B cell (primary cell): ENCODE measurements at regions not wholly inside any gene's neighbourhood (a gene's known extent, or its start where the extent isn't known, plus 50 kb on each side); places are given as distances from the start of the nearest gene placed in this dataset.

ENCODE experiments used
- EZH2 ChIP-seq: IDR thresholded peaks from 2 replicates; pipeline ENCODE4 v1.6.1; 2012; ENCODE audit warnings: borderline replicate concordance, low read depth, mild to moderate bottlenecking, moderate library complexity, low read length; ENCODE audit not compliant: insufficient read depth, poor library complexity, severe bottlenecking
- TF ChIP-seq, protein P1 (sequence below): fragments of 200-600 bp; IDR thresholded peaks from one replicate; pipeline ENCODE4 v1.8.0; 2022; ENCODE audit warnings: antibody characterized with exemption, mild to moderate bottlenecking

DNA sequence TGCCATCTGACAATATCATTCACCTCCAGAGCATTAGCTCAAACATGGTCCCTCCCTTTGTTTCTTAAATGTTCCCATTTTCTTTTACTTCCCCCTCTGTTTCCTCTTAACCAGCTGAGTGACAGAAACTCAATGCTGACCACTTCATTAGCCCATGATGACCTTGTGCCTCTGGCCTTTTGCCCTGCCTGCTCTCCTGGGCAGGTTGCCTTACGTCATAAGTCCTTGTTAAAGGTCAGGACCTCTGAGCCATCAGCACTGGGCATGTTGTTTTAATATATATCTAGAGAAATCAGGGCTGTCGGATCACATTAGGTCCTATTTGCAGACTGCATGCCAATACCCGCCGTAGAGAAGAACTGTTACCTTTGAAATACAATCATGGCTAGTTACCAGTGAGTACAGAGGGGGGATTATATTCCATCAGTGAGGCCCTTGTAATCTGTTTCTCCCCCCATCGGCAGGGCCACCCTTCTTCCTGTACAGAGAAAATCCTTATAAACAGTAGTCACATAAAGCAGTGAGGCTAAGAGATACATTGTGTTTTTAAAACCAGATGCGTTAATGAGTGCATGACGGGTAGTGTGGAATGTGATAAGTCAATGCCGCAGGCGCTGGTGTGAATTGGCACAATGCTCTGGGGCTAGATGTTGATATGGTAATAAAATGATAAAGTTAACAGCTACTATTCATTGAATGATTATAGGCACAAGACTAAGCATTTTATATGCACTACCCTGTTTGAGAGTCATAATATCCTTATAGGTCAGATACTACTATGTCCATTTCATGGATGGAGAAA, 94.3 kb upstream of the ZFHX3 start:
- TF ChIP-seq, protein P1, sequence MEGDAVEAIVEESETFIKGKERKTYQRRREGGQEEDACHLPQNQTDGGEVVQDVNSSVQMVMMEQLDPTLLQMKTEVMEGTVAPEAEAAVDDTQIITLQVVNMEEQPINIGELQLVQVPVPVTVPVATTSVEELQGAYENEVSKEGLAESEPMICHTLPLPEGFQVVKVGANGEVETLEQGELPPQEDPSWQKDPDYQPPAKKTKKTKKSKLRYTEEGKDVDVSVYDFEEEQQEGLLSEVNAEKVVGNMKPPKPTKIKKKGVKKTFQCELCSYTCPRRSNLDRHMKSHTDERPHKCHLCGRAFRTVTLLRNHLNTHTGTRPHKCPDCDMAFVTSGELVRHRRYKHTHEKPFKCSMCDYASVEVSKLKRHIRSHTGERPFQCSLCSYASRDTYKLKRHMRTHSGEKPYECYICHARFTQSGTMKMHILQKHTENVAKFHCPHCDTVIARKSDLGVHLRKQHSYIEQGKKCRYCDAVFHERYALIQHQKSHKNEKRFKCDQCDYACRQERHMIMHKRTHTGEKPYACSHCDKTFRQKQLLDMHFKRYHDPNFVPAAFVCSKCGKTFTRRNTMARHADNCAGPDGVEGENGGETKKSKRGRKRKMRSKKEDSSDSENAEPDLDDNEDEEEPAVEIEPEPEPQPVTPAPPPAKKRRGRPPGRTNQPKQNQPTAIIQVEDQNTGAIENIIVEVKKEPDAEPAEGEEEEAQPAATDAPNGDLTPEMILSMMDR: no peak
- no peak for TF ChIP-seq EZH2
